ENCODE measurements at regions not wholly inside any gene's neighbourhood (a gene's known extent, or its start where the extent isn't known, plus 50 kb on each side); places are given as distances from the start of the nearest gene placed in this dataset.

DNA sequence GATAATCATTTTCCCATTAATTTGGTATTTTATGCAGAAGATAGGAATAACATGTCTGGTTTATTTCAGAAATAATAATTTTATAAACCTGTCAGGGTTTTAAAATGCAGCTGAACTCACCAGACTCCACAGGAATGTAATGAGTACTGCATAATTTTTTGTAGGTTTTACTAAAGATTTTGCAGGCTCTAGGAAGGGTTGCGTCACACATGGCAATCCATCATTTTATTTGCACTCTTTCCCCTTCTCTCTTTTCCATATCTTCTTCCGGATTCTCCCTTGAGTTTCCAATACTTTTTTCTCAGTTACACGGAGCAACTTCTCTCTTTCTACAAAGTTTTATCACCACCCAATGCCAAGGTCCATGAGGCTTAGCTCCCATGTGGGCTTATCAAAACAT is 234.7 kb downstream of the NFKBIZ start:
- DNase-seq (ENCODE audit: low read depth), result no peak

DNA sequence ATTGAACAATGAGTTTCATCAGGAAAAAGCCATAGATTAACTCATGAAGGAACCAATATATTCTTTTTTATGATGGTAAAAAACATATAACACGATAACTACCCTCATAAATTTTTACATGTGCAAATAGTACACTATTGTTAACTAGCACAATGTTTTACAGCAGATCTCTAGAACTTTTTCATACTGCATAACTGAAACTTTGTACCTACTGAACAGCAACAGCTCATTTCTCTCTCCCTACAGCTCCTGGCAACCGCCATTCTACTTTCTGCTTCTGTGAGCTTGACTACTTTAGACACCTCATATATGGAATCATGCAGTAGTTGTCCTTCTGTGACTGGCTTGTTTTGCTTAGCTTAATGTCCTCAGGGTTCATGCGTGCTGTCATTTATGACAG is 235.4 kb downstream of the NFKBIZ start:
- no peak for DNase-seq (ENCODE audit: low read depth)

DNA sequence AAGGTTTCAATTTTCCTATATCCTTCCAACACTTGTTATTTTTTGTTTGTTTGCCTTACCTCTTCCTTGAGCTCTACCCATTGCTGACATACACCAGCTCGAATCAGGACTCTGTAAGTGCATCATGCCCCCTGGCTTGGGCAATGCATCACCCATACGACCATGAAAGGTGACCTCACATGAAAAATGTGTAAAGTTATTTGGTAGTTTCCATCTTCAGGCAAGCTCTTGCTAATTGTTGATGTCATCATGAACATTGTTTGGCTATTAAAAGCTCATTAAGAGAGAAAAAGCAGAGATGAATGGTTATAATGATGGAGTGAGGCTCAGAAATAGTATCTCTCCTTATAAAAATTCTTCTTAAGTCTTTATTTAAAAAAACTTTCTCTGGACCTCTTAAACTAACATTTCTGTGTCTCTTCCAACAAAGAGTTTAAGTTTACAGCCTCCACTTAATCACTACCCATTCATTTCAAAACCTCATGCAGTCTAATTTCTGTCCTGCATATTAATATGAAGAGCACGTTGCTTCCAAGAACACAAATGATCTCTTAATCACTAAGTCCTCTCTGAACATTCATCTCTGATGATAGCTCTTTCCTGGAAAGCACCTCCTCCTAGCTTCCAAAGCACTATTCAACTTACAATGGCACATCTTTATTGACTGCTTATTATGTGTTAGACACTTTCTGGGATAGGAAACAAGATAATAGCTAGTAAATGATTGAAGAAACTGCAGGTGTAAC is 236.3 kb downstream of the NFKBIZ start:
- DNase-seq (ENCODE audit: low read depth), result no peak

DNA sequence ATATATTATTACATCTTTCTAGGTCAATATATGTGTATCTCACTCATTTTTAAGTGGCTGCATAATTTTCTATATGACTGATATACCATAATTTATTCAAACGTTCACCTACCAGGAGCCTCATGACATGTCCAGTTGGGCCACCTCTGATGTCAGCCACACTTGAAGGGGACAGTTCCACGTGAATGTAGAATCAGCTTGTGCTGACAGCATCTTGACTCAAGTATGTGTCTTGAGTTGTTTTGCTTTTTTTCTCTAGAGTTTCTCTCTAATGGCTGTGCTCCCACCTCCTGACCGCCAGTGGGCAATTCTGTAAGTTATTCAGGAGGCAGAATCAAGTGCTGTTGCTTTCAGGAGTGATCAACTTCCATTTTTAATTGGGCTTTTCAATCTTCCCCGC is 237.9 kb downstream of the NFKBIZ start:
- no peak for DNase-seq (ENCODE audit: low read depth)

DNA sequence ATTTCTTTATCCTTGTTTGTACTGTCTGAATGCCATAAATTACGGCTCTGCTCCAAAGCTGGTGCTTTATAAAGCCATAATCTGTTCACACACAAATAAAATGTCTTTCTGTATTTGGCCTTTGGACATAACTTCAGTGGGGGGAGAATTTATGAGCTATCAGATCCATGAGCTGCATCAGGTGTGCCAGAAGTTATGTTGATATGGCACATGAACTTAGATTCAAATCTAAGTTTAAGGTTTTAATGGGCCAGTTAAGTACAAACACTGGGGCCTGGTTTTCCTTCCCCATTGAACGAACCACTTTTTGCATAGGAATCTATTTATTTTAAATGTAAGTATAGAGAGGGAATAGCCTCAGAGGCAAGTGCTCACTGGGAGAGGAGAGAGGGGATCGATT is 239.9 kb downstream of the NFKBIZ start:
- no peak for DNase-seq (ENCODE audit: low read depth)

GRCh38 chr3:102089904-102090720 is 240.8 kb downstream of the NFKBIZ start:
- no peak for DNase-seq (ENCODE audit: low read depth)

- no peak for DNase-seq (ENCODE audit: low read depth)
Observed at GRCh38 chr3:102090721-102091045, 241.4 kb downstream of the NFKBIZ start.

DNA sequence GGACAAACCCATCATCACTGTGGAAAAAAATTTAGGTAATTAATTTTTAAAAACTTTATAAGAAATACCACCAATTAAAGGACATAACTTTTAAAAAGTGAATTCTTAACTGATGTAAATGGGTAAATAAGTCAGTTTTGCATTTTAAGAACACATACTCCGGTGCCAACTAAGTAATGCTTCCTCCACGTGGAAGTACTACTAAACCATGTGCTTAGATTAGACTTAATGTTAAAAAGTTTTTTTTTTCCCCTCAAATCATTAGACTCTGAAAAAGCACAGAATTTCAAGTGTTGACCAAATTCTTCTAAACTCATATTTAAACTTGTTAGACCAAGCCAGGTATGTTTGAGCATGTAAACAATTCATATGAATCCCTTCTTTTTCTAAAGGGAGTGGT is 242.0 kb downstream of the NFKBIZ start:
- no peak for DNase-seq (ENCODE audit: low read depth)

DNA sequence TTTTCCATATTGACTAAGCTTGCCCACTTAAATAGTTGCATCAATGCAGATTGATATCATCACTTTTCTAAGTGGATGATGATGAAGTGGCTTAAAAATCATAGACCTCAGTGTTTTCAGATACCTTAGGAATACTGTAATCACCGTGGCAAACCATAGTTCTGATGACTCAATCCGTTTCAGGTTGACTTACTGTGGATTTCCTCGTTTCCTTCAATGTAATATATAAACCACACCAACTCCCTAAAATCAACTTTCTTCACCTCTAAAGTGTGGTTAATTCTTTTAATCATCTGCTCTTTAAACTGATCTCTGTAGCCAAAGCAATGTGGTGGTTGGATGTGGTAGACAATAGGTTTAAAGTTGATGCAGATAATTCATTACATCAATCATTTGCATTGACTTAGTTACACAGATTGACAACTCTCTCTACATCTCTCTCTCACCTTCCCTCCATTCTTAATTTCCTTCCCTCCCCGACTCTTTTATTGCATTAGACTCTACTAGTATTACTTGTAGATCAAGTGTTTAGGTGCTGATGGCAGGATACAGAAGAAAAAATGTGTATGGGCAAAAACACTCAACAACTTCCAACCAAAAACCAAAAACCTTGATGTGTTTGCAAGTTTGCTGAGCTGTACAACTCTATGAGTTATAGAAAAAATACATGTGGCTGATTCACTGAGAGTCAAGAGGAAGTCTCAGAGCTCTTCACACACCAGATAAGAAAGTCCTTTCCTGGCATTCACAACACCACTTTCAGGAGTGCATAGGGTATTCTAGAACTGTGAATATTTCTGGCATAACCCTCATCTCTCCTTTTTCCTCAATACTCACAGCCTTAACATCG is 243.5 kb downstream of the NFKBIZ start:
- no peak for DNase-seq (ENCODE audit: low read depth)

- DNase-seq (ENCODE audit: low read depth), result no peak
Observed at GRCh38 chr3:102094506-102094905, 245.2 kb downstream of the NFKBIZ start.

DNA sequence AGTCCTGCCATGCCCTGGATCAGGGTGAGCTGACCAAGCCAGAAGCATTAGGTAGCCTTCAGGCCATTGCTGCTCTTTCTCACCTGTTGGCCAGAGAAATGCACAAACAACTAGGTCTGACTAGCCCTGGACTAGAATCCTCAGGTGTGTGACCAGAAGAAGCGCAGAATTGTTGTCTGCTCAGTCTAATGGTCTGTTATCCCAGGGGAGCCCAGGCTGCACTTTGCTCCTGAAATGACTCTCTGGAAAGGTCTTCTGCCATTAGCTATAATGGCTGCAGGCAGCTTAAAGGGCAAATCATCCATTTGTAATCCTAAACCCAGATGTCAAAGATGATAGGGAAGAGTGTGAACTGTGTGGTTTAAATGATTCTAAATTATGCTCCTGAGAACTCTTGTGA is 246.1 kb downstream of the NFKBIZ start:
- DNase-seq (ENCODE audit: low read depth), result no peak

DNA sequence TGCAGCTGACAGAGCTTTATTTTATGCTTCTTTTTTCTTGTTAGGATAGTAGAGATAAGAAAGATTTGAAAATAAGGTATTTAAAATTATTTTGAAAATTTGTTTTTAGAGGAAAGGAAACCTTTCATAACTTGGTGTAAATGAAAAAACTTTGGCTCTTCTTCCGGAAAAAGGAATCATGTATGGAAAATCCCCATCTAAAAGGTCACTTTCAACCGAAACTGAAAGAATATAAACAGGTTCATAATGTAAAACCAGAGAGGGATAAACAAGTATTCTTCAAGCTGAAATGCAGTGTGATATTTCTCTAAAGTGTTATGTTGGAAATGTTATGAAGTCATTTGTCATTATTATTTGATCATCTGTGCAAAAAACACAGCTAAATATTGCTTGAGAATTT is 246.8 kb downstream of the NFKBIZ start:
- DNase-seq (ENCODE audit: low read depth), result no peak

DNA sequence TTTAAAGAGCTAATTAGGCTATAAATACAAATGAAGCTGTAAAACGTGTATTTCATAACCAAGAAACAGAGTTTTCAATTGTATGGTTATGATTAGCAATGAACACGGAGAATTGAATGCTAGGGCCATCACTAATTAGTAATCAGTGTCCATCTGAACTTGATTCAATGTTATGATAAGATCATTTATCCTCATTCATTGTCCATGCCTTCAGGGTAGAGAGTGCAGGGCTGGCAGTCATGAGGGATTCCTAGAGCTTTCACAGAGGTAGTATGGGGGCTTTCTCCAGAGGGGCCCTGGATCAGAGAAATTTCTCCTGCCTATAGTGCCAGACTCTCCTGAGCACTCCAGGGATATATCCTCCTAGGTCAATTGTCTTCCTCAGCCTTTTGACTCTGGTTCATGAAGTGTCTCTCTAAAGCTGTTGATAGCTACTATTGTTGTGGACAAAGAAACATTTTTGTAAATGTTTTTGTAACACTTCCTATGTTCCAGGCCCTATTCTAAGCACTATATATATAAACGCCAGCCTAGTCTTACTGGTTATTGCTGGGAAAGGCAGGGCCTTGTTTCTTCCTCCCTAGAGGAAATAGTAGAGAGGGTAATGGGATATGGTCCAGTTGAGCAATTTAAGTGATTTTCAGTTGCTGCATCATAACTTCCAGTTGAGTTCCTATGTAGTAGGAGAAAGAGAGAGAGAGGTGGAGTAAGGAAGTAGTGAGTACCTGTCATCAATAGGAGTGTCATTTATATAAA is 249.0 kb downstream of the NFKBIZ start:
- DNase-seq (ENCODE audit: low read depth), result no peak

GRCh38 chr3:102099913-102100312 is 250.6 kb downstream of the NFKBIZ start:
- DNase-seq (ENCODE audit: low read depth), result no peak

DNA sequence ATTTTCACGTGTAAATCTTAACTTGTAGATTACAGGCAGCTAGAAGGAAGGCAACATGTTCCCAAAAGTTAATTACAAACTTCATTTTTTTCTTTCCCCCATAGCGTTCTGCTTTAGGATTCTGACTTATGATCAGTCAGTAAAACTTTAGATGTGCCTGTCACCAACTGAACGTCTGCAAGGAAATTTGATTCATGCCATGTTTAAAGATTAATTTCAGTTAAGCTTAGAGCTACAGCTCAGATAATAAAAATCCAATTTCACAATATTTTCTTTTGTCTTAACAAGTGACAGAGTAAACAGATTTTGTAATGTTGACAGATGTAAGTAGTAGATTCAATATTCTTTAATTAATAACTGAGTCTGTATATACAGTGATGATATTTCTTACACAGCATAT is 253.1 kb downstream of the NFKBIZ start:
- DNase-seq (ENCODE audit: low read depth), result no peak

DNA sequence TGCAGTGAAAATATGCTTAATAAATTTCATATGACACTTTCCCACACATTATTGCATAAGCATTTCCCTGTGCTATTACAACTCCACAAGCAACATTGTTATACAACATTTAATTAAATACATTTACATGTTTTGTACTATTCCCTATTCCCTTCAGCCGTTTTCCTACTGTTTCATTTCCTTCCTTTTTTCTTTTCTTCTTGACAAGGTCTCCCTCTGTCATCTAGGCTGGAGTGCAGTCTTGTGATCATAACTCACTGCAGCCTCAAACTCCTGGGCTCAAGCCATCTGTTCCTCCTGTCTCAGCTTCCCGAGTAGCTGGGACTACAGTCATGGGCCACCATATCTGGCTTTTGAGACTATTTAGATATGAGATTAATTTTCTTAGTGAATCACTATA is 254.7 kb downstream of the NFKBIZ start:
- no peak for DNase-seq (ENCODE audit: low read depth)

DNA sequence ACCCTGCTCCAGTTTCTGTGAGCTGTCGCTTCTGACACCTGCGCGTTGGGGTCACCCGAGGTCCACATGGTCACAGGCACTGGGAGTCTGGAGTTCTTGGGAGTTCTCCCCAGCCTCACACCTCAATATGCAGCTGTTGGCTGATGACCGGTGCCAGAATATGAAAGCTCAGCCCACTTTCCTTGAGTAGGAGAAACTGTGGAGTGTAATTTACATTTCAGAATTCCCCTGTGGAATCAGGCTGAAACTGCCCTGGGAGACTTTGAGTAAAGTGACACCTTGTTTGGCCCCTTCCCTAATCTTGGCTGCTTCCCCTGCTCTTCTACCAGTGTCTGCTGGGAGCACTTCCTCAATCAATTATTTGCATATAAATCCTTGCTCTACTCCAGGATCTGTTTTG is 255.9 kb downstream of the NFKBIZ start:
- no peak for DNase-seq (ENCODE audit: low read depth)

GRCh38 chr3:102106416-102107097 is 257.2 kb downstream of the NFKBIZ start:
- DNase-seq (ENCODE audit: low read depth), result no peak

DNA sequence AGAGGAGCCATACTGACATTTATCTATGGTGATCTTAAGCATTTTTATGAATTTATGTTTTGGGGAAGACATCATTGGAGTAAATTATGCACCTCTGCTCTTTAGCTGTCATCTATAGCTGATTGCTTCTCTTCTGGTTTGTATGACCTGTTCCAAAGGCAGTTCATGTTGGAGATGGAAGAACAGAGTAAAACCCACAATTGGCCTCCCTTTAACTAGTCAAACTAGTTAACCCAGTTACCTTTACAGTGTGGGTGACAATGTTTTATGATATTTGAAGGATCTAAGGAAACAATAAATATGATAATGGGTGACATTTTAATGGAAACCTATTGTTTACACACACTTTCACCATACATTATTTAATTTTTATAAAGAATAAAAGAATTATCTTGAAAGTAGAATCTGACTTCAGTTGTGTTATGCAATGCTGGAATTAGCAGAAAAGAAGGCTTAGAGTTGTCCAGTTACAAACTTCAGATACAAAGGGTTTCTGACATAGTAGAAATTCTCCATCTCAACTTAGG is 263.5 kb downstream of the NFKBIZ start:
- DNase-seq (ENCODE audit: low read depth), result no peak

DNA sequence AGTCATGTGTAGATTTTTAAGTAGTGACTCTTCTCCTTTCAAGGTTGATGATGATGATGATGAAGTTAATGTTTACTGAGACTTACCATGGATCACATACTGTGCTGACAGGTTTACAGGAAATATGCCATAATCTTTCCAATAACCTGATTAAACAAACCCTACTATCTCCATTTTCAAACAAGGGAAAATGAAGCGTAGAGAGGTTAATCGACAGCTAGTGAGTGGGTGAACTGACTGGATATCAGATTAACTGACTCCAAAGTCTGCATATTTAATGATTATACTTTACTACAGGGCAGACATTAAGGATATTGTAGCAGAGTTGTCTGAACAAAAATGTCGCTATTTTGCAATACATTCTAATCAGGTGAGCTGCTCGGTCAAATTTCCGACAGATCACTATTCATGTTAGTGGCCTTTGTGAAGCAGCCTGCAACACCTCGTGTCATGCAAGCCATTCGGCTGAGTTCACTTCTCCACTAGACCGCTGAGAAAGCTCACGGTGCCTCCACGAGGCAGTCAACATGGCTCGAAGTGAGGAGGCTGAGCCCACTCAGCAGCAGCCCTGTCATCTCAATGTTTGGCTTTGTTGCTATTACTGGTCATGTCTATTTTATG is 264.2 kb downstream of the NFKBIZ start:
- DNase-seq (ENCODE audit: low read depth), result no peak

Measured in T-helper 22 cell (primary cell).